ENCODE measurements at regions not wholly inside any gene's neighbourhood (a gene's known extent, or its start where the extent isn't known, plus 50 kb on each side); places are given as distances from the start of the nearest gene placed in this dataset.

DNA sequence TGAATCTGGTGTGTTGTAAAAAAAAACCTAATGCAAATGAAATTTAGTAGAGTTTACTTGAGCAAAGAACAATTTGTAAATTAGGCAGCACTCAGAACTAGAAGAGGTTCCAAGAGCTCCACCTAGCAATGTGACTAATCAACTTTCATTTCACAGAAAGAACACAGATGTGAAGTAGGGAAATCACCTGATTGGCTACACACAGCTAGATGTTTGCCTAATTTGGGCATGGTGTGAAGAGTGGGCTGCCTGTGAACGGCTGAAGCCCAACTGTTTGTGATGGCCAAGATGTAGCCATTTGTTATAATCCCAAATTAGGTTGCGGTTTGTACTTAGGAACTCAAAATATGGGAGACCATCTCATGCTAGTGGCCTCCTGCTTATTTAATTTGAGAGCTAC lies 724.4 kb upstream of the SLITRK5 start:
- TF ChIP-seq, protein P1, sequence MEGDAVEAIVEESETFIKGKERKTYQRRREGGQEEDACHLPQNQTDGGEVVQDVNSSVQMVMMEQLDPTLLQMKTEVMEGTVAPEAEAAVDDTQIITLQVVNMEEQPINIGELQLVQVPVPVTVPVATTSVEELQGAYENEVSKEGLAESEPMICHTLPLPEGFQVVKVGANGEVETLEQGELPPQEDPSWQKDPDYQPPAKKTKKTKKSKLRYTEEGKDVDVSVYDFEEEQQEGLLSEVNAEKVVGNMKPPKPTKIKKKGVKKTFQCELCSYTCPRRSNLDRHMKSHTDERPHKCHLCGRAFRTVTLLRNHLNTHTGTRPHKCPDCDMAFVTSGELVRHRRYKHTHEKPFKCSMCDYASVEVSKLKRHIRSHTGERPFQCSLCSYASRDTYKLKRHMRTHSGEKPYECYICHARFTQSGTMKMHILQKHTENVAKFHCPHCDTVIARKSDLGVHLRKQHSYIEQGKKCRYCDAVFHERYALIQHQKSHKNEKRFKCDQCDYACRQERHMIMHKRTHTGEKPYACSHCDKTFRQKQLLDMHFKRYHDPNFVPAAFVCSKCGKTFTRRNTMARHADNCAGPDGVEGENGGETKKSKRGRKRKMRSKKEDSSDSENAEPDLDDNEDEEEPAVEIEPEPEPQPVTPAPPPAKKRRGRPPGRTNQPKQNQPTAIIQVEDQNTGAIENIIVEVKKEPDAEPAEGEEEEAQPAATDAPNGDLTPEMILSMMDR (IDR thresholded peaks at IDR 0.05): no peak
- TF ChIP-seq EP300 (IDR thresholded peaks at IDR 0.05) (no peak), POLR2A (IDR thresholded peaks at IDR 0.05) (no peak), POLR2AphosphoS5 (IDR thresholded peaks at IDR 0.05) (no peak)
